ENCODE measurements at regions not wholly inside any gene's neighbourhood (a gene's known extent, or its start where the extent isn't known, plus 50 kb on each side); places are given as distances from the start of the nearest gene placed in this dataset.

DNA sequence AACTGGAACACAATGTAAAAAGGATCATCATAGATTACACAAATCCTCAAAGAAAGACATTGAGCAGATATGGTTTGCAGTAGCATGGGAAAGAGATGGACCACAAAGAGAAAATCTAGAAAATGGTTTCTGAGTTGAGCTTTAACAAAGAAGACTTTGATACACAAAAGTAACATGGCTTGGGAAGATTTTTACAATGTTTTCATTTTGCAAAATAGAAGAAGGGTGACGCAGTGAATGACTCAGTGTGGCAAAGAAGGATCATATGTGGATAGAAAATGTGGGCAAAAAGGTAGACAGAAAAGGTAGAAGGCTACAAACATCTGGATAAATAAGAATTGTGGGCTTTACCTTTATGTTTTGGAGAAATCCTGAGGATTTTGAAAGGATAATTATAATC is 1220.5 kb downstream of the PCDH17 start:
- Histone ChIP-seq H3K4me3 (replicated peaks; ENCODE audit: low read depth, low read length) (no peak overlapping the region), H3K36me3 (ENCODE audit: control insufficient read depth, insufficient read depth, low read length) (no peaks in the 10 kb centered on the region), H3K27me3 (replicated peaks; ENCODE audit: control insufficient read depth, insufficient read depth, low read length) (no peaks in the 10 kb centered on the region)
- TF ChIP-seq, protein P1, sequence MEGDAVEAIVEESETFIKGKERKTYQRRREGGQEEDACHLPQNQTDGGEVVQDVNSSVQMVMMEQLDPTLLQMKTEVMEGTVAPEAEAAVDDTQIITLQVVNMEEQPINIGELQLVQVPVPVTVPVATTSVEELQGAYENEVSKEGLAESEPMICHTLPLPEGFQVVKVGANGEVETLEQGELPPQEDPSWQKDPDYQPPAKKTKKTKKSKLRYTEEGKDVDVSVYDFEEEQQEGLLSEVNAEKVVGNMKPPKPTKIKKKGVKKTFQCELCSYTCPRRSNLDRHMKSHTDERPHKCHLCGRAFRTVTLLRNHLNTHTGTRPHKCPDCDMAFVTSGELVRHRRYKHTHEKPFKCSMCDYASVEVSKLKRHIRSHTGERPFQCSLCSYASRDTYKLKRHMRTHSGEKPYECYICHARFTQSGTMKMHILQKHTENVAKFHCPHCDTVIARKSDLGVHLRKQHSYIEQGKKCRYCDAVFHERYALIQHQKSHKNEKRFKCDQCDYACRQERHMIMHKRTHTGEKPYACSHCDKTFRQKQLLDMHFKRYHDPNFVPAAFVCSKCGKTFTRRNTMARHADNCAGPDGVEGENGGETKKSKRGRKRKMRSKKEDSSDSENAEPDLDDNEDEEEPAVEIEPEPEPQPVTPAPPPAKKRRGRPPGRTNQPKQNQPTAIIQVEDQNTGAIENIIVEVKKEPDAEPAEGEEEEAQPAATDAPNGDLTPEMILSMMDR (IDR thresholded peaks at IDR 0.05; ENCODE audit: insufficient read depth, low read length, poor library complexity, severe bottlenecking) = no peak
- no peak for DNase-seq (ENCODE audit: extremely low read depth, insufficient read length)

DNA sequence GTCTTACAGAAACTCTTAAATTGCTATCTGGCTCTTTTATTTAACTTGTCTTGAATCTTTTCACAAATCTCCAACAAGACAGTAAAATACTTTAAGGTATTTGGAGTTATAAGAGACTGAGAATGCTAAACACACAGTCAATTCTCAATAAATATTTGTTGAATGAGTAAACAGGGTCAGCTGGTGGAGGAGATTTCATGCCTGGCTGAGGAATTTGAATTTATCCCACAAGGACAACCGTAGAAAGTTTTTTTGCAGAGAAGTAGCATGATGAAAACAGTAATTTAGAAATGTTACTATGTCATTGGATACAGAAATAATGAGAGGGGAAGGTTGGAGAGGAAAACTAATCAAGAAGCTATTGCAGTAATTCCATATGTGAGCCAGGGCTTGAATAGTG is 1223.7 kb downstream of the PCDH17 start:
- no peak for DNase-seq (ENCODE audit: extremely low read depth, insufficient read length)
- Histone ChIP-seq H3K27me3 (replicated peaks; ENCODE audit: control insufficient read depth, insufficient read depth, low read length) (no peaks in the 10 kb centered on the region), H3K4me3 (replicated peaks; ENCODE audit: low read depth, low read length) (no peak overlapping the region), H3K36me3 (ENCODE audit: control insufficient read depth, insufficient read depth, low read length) (no peaks in the 10 kb centered on the region)
- TF ChIP-seq, protein P1 (IDR thresholded peaks at IDR 0.05; ENCODE audit: insufficient read depth, low read length, poor library complexity, severe bottlenecking) = no peak

DNA sequence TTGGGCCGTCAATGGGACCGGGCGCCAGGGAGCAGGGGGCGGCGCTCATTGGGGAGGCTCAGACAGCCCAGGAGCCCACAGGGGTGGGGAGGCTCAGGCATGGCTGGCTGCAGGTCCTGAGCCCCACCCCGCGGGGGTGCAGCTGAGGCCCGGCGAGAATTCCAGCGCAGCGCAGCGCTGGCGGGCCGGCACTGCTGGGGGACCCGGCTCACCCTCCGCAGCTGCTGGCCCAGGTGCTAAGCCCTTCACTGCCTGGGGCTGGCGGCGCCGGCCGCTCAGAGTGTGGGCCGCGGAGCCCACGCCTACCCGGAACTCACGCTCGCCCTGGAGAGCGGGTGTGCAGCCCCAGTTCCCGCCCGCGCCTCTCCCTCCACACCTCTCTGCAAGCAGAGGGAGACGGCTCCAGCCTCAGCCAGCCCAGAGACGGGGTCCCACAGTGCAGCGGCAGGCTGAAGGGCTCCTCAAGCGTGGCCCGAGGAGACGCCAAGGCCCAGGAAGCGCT is 1227.4 kb downstream of the PCDH17 start:
- Histone ChIP-seq H3K4me3 (replicated peaks; ENCODE audit: low read depth, low read length) (no peak overlapping the region), H3K36me3 (ENCODE audit: control insufficient read depth, insufficient read depth, low read length) (no peaks in the 10 kb centered on the region), H3K27me3 (replicated peaks; ENCODE audit: control insufficient read depth, insufficient read depth, low read length) (no peaks in the 10 kb centered on the region)
- TF ChIP-seq, protein P1 (IDR thresholded peaks at IDR 0.05; ENCODE audit: insufficient read depth, low read length, poor library complexity, severe bottlenecking) = no peak
- DNase-seq (ENCODE audit: extremely low read depth, insufficient read length) = no peak

DNA sequence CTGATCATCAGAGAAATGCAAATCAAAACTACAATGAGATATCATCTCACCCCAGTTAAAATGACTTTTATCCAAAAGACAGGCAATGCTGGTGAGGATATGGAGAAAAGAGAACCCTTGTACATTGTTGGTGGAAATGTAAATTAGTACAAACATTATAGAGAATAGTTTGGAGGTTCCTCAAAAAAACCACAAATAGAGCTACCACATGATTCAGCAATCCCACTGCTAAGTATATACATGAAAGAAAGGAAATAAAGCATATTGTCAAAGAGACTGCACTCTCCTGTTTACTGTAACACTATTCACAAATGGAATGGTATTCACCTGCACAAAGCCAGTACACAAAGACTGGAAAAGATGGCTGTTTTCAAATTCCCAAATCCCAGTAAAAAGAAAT is 1233.7 kb downstream of the PCDH17 start:
- TF ChIP-seq, protein P1 (IDR thresholded peaks at IDR 0.05; ENCODE audit: insufficient read depth, low read length, poor library complexity, severe bottlenecking) = no peak
- Histone ChIP-seq H3K27me3 (replicated peaks; ENCODE audit: control insufficient read depth, insufficient read depth, low read length) (no peaks in the 10 kb centered on the region), H3K4me3 (replicated peaks; ENCODE audit: low read depth, low read length) (no peak overlapping the region), H3K36me3 (ENCODE audit: control insufficient read depth, insufficient read depth, low read length) (no peaks in the 10 kb centered on the region)
- DNase-seq (ENCODE audit: extremely low read depth, insufficient read length) = no peak

DNA sequence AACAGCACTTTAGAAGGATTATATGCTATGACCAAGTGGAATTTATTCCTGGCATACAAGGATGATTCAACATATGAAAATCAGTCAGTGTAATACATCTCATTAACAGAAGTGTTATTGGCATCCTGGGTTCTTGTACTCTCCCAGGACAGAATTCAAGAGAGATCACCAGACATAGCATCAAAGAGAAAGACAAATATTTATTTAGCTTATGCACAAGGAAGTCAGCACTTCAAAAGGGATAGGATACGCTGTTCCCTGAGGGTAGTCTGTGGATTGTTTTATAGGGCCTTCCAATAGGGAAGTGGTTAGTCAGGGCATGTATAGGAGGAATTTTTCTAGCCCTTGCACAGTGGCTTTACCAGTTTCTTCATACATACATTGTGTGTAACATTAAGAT is 1238.0 kb downstream of the PCDH17 start:
- Histone ChIP-seq H3K4me3 (replicated peaks; ENCODE audit: low read depth, low read length) (no peak overlapping the region), H3K36me3 (ENCODE audit: control insufficient read depth, insufficient read depth, low read length) (no peaks in the 10 kb centered on the region), H3K27me3 (replicated peaks; ENCODE audit: control insufficient read depth, insufficient read depth, low read length) (no peaks in the 10 kb centered on the region)
- TF ChIP-seq, protein P1 (IDR thresholded peaks at IDR 0.05; ENCODE audit: insufficient read depth, low read length, poor library complexity, severe bottlenecking) = no peak
- no peak for DNase-seq (ENCODE audit: extremely low read depth, insufficient read length)

DNA sequence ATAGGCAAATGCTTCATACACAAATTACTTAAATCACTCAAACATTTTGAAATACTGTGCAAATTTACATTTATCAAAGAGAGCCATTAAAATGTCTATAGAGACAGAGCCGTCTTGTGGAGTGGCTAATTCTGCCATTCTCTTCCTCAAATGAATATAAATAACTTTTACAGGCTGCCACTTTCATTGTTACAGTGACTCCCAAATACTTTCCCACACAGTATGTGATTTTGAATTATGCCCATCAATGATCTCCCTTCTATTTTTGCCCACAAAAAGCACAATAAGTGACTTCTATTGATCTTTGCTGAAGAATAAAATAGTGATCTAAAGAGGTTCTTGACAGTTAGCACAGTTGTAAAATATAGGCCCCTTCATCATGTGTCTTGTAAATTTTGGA is 1244.9 kb downstream of the PCDH17 start:
- Histone ChIP-seq H3K27me3 (replicated peaks; ENCODE audit: control insufficient read depth, insufficient read depth, low read length) (no peaks in the 10 kb centered on the region), H3K4me3 (replicated peaks; ENCODE audit: low read depth, low read length) (no peak overlapping the region), H3K36me3 (ENCODE audit: control insufficient read depth, insufficient read depth, low read length) (no peaks in the 10 kb centered on the region)
- TF ChIP-seq, protein P1 (IDR thresholded peaks at IDR 0.05; ENCODE audit: insufficient read depth, low read length, poor library complexity, severe bottlenecking) = no peak
- no peak for DNase-seq (ENCODE audit: extremely low read depth, insufficient read length)

All from GM06990 (cell line).